Right renal pelvis (tissue), 4 donors: ENCODE measurements at regions not wholly inside any gene's neighbourhood (a gene's known extent, or its start where the extent isn't known, plus 50 kb on each side); places are given as distances from the start of the nearest gene placed in this dataset.
"Not testable (repeated sequence)": the region's sequence is repeated elsewhere in the genome, so short reads cannot be mapped to it uniquely, and the experiment has no call there.

Source experiments
- DNase-seq, 4 donors: peaks; one replicate each; pipeline ENCODE4 v3.0.0-alpha.2; 2013; ENCODE audit warnings: low read depth in 4 of 4, low spot score in 3 of 4, missing footprints in 1 of 4

GRCh38 chr4:75422998-75423397 lies 91.2 kb downstream of the RCHY1 start:
- no peak for DNase-seq

GRCh38 chr4:75412746-75413145 lies 101.5 kb downstream of the RCHY1 start:
- DNase-seq: no peak

GRCh38 chr4:75398501-75398900 lies 115.7 kb downstream of the RCHY1 start:
- DNase-seq: no peak

- DNase-seq: no peak
These were observed 122.6 kb downstream of the RCHY1 start for GRCh38 chr4:75391489-75392166.

- DNase-seq: not testable (repeated sequence)
These were observed 127.8 kb downstream of the RCHY1 start for GRCh38 chr4:75386426-75386825.

- no peak for DNase-seq
These were observed 129.1 kb downstream of the RCHY1 start for GRCh38 chr4:75385106-75385505.

GRCh38 chr4:75376543-75376942 lies 137.7 kb downstream of the RCHY1 start:
- DNase-seq: no peak

- DNase-seq: no peak
These were observed 142.3 kb downstream of the RCHY1 start for GRCh38 chr4:75371915-75372314.

- no peak for DNase-seq
These were observed 143.6 kb downstream of the RCHY1 start for GRCh38 chr4:75370576-75370975.

GRCh38 chr4:75345423-75345822 lies 168.8 kb downstream of the RCHY1 start:
- DNase-seq: no peak

- DNase-seq: peak in 3 of 4 donors; percentile 15 to 40 (median 24)
These were observed 169.3 kb downstream of the RCHY1 start for GRCh38 chr4:75344915-75345314.

- no peak for DNase-seq
These were observed 170.9 kb downstream of the RCHY1 start for GRCh38 chr4:75343333-75343732.

GRCh38 chr4:75340561-75340960 lies 173.6 kb downstream of the RCHY1 start:
- no peak for DNase-seq

- DNase-seq: no peak
These were observed 175.8 kb downstream of the RCHY1 start for GRCh38 chr4:75338352-75338880.

GRCh38 chr4:75327804-75328512 lies 186.2 kb downstream of the RCHY1 start:
- DNase-seq: no peak

- DNase-seq: no peak
These were observed 188.8 kb downstream of the RCHY1 start for GRCh38 chr4:75325318-75325979.

GRCh38 chr4:75321484-75321883 lies 192.7 kb downstream of the RCHY1 start:
- no peak for DNase-seq

- not testable (repeated sequence) for DNase-seq
These were observed 196.6 kb downstream of the RCHY1 start for GRCh38 chr4:75317641-75318040.

GRCh38 chr4:75308049-75308448 lies 206.2 kb downstream of the RCHY1 start:
- no peak for DNase-seq

GRCh38 chr4:75306506-75306905 lies 207.7 kb downstream of the RCHY1 start:
- no peak for DNase-seq

- no peak for DNase-seq
These were observed 211.6 kb downstream of the RCHY1 start for GRCh38 chr4:75302648-75303047.
